Psoas muscle (tissue), 7 donors: ENCODE measurements at regions not wholly inside any gene's neighbourhood (a gene's known extent, or its start where the extent isn't known, plus 50 kb on each side); places are given as distances from the start of the nearest gene placed in this dataset.

Experiments used
- ATAC-seq, 4 donors: fragments of 200-7000 bp; cut with Tn5 transposase; one replicate each; pipeline ENCODE4 v1.9.1; 2020; ENCODE audit warnings: moderate library complexity in 3 of 4, mild to moderate bottlenecking in 2 of 4
- DNase-seq, 2 donors: peaks; one replicate each; pipeline ENCODE4 v3.0.0-alpha.2; 2020
- H3K27ac ChIP-seq: fragments of 200-600 bp; one replicate; pipeline ENCODE4 v1.8.0; 2022
- H3K27me3 ChIP-seq, 3 donors: fragments of 200-600 bp in 1 of 3; one replicate each; pipeline versions ENCODE4 v1.6.1 to v1.8.0; 2013 to 2022; ENCODE audit warnings: low read length in 2 of 3, mild to moderate bottlenecking in 2 of 3, moderate library complexity in 1 of 3; ENCODE audit not compliant: insufficient read depth in 3 of 3
- H3K36me3 ChIP-seq, 2 donors: fragments of 200-600 bp in 1 of 2; one replicate each; pipeline versions ENCODE4 v1.6.1 to v1.8.0; 2013 to 2022; ENCODE audit warnings: low read depth in 1 of 2, mild to moderate bottlenecking in 1 of 2, moderate library complexity in 1 of 2; ENCODE audit not compliant: insufficient read depth in 1 of 2
- H3K4me1 ChIP-seq: fragments of 200-600 bp; one replicate; pipeline ENCODE4 v1.8.0; 2022
- H3K4me3 ChIP-seq: fragments of 200-600 bp; one replicate; pipeline ENCODE4 v1.8.0; 2022; ENCODE audit warnings: mild to moderate bottlenecking
- H3K9me3 ChIP-seq: fragments of 200-600 bp; one replicate; pipeline ENCODE4 v1.8.0; 2022
- CTCF ChIP-seq: fragments of 200-600 bp; IDR thresholded peaks from one replicate; pipeline ENCODE4 v1.8.0; 2022; ENCODE audit warnings: antibody characterized with exemption
- WGBS, 3 donors: extraction: QIAGEN DNeasy Blood & Tissue Kit; methylation state at CpG; one replicate each; pipeline versions ENCODE4 v1.1.6 to v1.1.7; 2013; 5-methylcytosine and 5-hydroxymethylcytosine counted together
- intact Hi-C, 2 donors: fragments of 100-400 bp; cut with DNase I; formaldehyde crosslinking; loops; one replicate each; pipeline versions ENCODE4 v1.11.0 to v1.14.2; 2022
- donor health status: healthy with polysubstance abuse.
- donor health status: DM: no; HTN: no; CAD: no; lungs with moderate emphysema.
- donor health status: Bipolar disorder and iron deficiency.
- donor health status: healthy.
- donor health status: DM: yes; HTN: yes; CAD: no.
- donor health status: DM: no; HTN: no; CAD: no.
- donor health status: DM: yes; HTN: yes; CAD: no.

- Histone ChIP-seq H3K9me3 (no peaks in the 10 kb centered on the region), H3K4me3 (no peak overlapping the region), H3K27me3 (no peaks in the 10 kb centered on the region), H3K4me1 (no peaks in the 10 kb centered on the region), H3K36me3 (no peaks in the 10 kb centered on the region), H3K27ac (no peak overlapping the region)
- WGBS, 3 donors = 64 to 71% (median 70%) methylated on average over 1 of the region's 1 CpG
- DNase-seq = no peak
- no peak for TF ChIP-seq CTCF
- ATAC-seq = no peak
- intact Hi-C loops = loop anchor here in 1 of 2 donors (5.0 kb wide), 1 partner anchor 107 kb away; no protein-coding TSS in a partner anchor
These were observed 50.9 kb upstream of the KIF16B start for GRCh38 chr20:16624106-16624505.
